ENCODE measurements at regions not wholly inside any gene's neighbourhood (a gene's known extent, or its start where the extent isn't known, plus 50 kb on each side); places are given as distances from the start of the nearest gene placed in this dataset.

DNA sequence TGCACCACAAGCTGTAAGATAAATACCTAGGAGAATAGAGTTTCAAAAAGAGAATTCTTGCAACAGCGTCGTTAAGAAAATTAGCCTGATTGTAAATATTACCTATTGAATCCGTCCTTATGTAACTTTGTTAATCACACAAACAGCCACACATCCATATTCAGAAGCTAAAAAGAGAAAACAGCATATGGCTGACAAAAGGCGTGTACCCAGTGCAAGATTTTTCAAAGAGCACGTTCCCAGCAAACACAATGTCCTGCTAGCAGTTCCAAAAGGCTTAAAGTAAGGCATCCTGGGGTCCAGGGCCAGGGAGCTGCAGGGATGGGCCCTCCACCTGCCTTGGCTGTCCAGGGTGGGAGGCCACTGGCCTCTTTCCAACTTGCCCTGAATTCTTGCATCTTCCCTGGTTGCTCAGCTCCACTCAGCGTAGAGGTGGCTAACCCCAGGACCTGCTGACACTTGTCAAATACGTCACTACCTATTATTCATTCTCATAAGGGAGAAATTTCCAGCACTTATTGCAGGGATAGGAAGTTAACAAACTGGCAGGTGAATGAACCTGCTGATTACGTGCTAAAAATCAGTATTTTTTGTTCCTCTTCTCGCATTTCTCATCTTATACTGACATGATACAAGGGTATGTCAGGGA, 102.1 kb upstream of the NEDD4L start:
- 87% methylated on average over 9 of the region's 9 CpGs; no CpG with 5 or more reads in 1 of the 2 experiments for WGBS, 2 experiments (ENCODE audit: extremely low coverage in 1 of 2, insufficient coverage in 1 of 2, insufficient read length in 1 of 2, insufficient replicate concordance in 2 of 2, low coverage in 1 of 2, low lambda C conversion rate in 2 of 2, missing lambda C conversion rate in 1 of 2)
- no peak overlapping the region for H4K91ac ChIP-seq (replicated peaks; ENCODE audit: insufficient read length, low read length)
- no peak overlapping the region for H3K18ac ChIP-seq (ENCODE audit: extremely low read depth, low read length)
- no peaks in the 10 kb centered on the region; a peak in 1 of 7 replicates for H3K27me3 ChIP-seq (replicated peaks in 1 of 4; ENCODE audit: control insufficient read depth in 3 of 4, extremely low read depth in 1 of 4, insufficient read depth in 3 of 4, low read length in 3 of 4)
- H3K23ac ChIP-seq (ENCODE audit: insufficient read length) = no peak overlapping the region
- H4K8ac ChIP-seq (ENCODE audit: extremely low read depth, insufficient read depth, low read length) = no peak overlapping the region
- no peak for DNase-seq (ENCODE audit: low read depth in 1 of 2, low spot score in 2 of 2)
- H3K79me2 ChIP-seq (ENCODE audit: control insufficient read depth in 1 of 2, insufficient read depth in 2 of 2, low read length in 2 of 2) = no peaks in the 10 kb centered on the region
- no peak overlapping the region for H3K9ac ChIP-seq (replicated peaks in 1 of 4; ENCODE audit: extremely low read depth in 1 of 4, low read depth in 3 of 4, low read length in 3 of 4)
- no peak overlapping the region for H3K4me2 ChIP-seq (ENCODE audit: insufficient read depth in 1 of 2, low read depth in 2 of 2, low read length in 2 of 2)
- H3K79me1 ChIP-seq (ENCODE audit: low read depth, low read length) = no peaks in the 10 kb centered on the region
- H3K4ac ChIP-seq (replicated peaks; ENCODE audit: insufficient read length, low read depth, low read length) = no peak overlapping the region
- no peak overlapping the region for H3K14ac ChIP-seq (ENCODE audit: insufficient read length)
- H3K56ac ChIP-seq (replicated peaks; ENCODE audit: insufficient read length, low read depth, low read length) = no peak overlapping the region
- no peaks in the 10 kb centered on the region for H3K23me2 ChIP-seq (ENCODE audit: low read depth, low read length)
- no peaks in the 10 kb centered on the region for H3K9me3 ChIP-seq (ENCODE audit: insufficient read depth in 2 of 2, low read depth in 1 of 2, low read length in 1 of 2)
- H3K4me3 ChIP-seq (ENCODE audit: extremely low read depth in 1 of 4, insufficient read depth in 2 of 4, low read depth in 3 of 4, low read length in 4 of 4) = no peak overlapping the region
- H2AK5ac ChIP-seq (ENCODE audit: low read depth, low read length) = no peak overlapping the region
- no peak overlapping the region for H2AFZ ChIP-seq (ENCODE audit: low read length)
- no peak overlapping the region for H3K27ac ChIP-seq (ENCODE audit: low read depth, low read length)
- no peak overlapping the region for H2BK20ac ChIP-seq (ENCODE audit: low read length)
- no peaks in the 10 kb centered on the region for H4K20me1 ChIP-seq (replicated peaks in 1 of 2; ENCODE audit: control insufficient read depth in 1 of 2, insufficient read depth in 2 of 2, low read length in 2 of 2)
- H4K5ac ChIP-seq (ENCODE audit: insufficient read length, low read depth, low read length) = no peak overlapping the region
- H3K36me3 ChIP-seq (ENCODE audit: control insufficient read depth in 2 of 4, insufficient read depth in 4 of 4, low read length in 3 of 4) = no peaks in the 10 kb centered on the region
- no peak overlapping the region for H2BK120ac ChIP-seq (replicated peaks; ENCODE audit: low read depth, low read length)
- peaks cover 0 to 2% (median 0%) of the 10 kb centered on the region in 4 experiments; a peak in 3 of 7 replicates for H3K4me1 ChIP-seq (replicated peaks in 1 of 4; ENCODE audit: control insufficient read depth in 3 of 4, insufficient read depth in 4 of 4, low read length in 3 of 4)
- no peak overlapping the region for H2BK5ac ChIP-seq (ENCODE audit: low read depth, low read length)
- no peak overlapping the region for H2BK12ac ChIP-seq (ENCODE audit: low read depth, low read length)
- ChIA-PET CTCF (ENCODE audit: partially characterized antibody) (interaction anchor here (1.4 to 2.2 kb wide), 4 partner anchors 8 to 180 kb away, joined by 3 to 16 read pairs (median 4); no protein-coding TSS in a partner anchor), POLR2A (ENCODE audit: partially characterized antibody) (no interaction called here)
- FAIRE-seq = no peak
- no peak overlapping the region for H2BK15ac ChIP-seq (ENCODE audit: low read length)
- TF ChIP-seq EZH2 (IDR thresholded peaks at IDR 0.05; ENCODE audit: low read depth, low read length, severe bottlenecking) = no peak
